Neuronal stem cell (in vitro differentiated cells): ENCODE measurements at regions not wholly inside any gene's neighbourhood (a gene's known extent, or its start where the extent isn't known, plus 50 kb on each side); places are given as distances from the start of the nearest gene placed in this dataset.

ENCODE experiments used
- DNase-seq: peaks from one replicate; pipeline ENCODE4 v3.0.0-alpha.2; 2013; ENCODE audit warnings: low spot score
- H2AFZ ChIP-seq: one replicate; pipeline ENCODE4 v1.6.1; 2013; ENCODE audit warnings: mild to moderate bottlenecking, low read length, inconsistent platforms
- H2AK5ac ChIP-seq: 2 replicates; pipeline ENCODE4 v1.6.1; 2013; ENCODE audit warnings: low read depth, mild to moderate bottlenecking, inconsistent platforms, low read length, moderate library complexity, mixed read lengths
- H2BK120ac ChIP-seq: 2 replicates; pipeline ENCODE4 v1.6.1; 2013; ENCODE audit warnings: low read depth, mild to moderate bottlenecking, inconsistent platforms, low read length, moderate library complexity, mixed read lengths
- H2BK12ac ChIP-seq: one replicate; pipeline ENCODE4 v1.6.1; 2013; ENCODE audit warnings: low read length, inconsistent platforms
- H2BK15ac ChIP-seq: 2 replicates; pipeline ENCODE4 v1.6.1; 2013; ENCODE audit warnings: mild to moderate bottlenecking, low read length, inconsistent platforms, mixed read lengths
- H2BK5ac ChIP-seq: one replicate; pipeline ENCODE4 v1.6.1; 2013; ENCODE audit warnings: inconsistent platforms, mild to moderate bottlenecking, low read length, moderate library complexity
- H3K14ac ChIP-seq: one replicate; pipeline ENCODE4 v1.6.1; 2013; ENCODE audit warnings: low read length, inconsistent platforms
- H3K18ac ChIP-seq: 2 replicates; pipeline ENCODE4 v1.6.1; 2013; ENCODE audit warnings: low read length, inconsistent platforms
- H3K23ac ChIP-seq: 2 replicates; pipeline ENCODE4 v1.6.1; 2013; ENCODE audit warnings: low read depth, mild to moderate bottlenecking, mixed read lengths, low read length, inconsistent platforms; ENCODE audit not compliant: poor library complexity
- H3K27ac ChIP-seq: replicated peaks from 3 replicates; pipeline ENCODE4 v1.5.1; 2013; ENCODE audit warnings: low read length, inconsistent platforms
- H3K27me3 ChIP-seq, 3 experiments: 2 replicates each; pipeline ENCODE4 v1.6.1; 2013; ENCODE audit warnings: low read length in 3 of 3, mild to moderate bottlenecking in 2 of 3, inconsistent platforms in 1 of 3, low read depth in 1 of 3, mixed read lengths in 1 of 3, moderate library complexity in 1 of 3; ENCODE audit not compliant: control insufficient read depth in 3 of 3, insufficient read depth in 3 of 3
- H3K36me3 ChIP-seq, 2 donors: replicated peaks in 1 of 2; 2 replicates each; pipeline ENCODE4 v1.6.1; 2013; ENCODE audit warnings: low read length in 2 of 2; ENCODE audit not compliant: control insufficient read depth in 2 of 2, insufficient read depth in 2 of 2
- H3K4ac ChIP-seq: 2 replicates; pipeline ENCODE4 v1.6.1; 2013; ENCODE audit warnings: inconsistent platforms, mild to moderate bottlenecking, low read length, moderate library complexity
- H3K4me1 ChIP-seq, 2 donors: 1 replicate in 1 of 2; 2 replicates in 1 of 2; pipeline ENCODE4 v1.6.1; 2013; ENCODE audit warnings: low read length in 2 of 2, low read depth in 1 of 2; ENCODE audit not compliant: control insufficient read depth in 2 of 2, insufficient read depth in 1 of 2
- H3K4me2 ChIP-seq: one replicate; pipeline ENCODE4 v1.6.1; 2013; ENCODE audit warnings: mild to moderate bottlenecking, low read length, inconsistent platforms; ENCODE audit not compliant: insufficient read depth, poor library complexity, severe bottlenecking
- H3K4me3 ChIP-seq, 2 donors: 2 replicates each; pipeline ENCODE4 v1.5.1; 2013; ENCODE audit warnings: low read length in 2 of 2, mild to moderate bottlenecking in 2 of 2, inconsistent platforms in 1 of 2, moderate library complexity in 1 of 2
- H3K79me1 ChIP-seq: one replicate; pipeline ENCODE4 v1.6.1; 2013; ENCODE audit warnings: low read depth, mild to moderate bottlenecking, inconsistent platforms, low read length, moderate library complexity
- H3K9ac ChIP-seq: one replicate; pipeline ENCODE4 v1.6.1; 2013; ENCODE audit warnings: mild to moderate bottlenecking, low read depth, low read length, inconsistent platforms; ENCODE audit not compliant: poor library complexity
- H3K9me3 ChIP-seq, 2 donors: replicated peaks in 1 of 2; 2 replicates each; pipeline versions ENCODE3 to v1.6.1; 2013; ENCODE audit warnings: low read length in 2 of 2, mild to moderate bottlenecking in 2 of 2, inconsistent platforms in 1 of 2, low read depth in 1 of 2, mixed read lengths in 1 of 2, moderate library complexity in 1 of 2; ENCODE audit not compliant: control insufficient read depth in 2 of 2, insufficient read depth in 1 of 2
- H4K8ac ChIP-seq: one replicate; pipeline ENCODE4 v1.6.1; 2013; ENCODE audit warnings: low read depth, mild to moderate bottlenecking, inconsistent platforms, low read length, moderate library complexity
- H4K91ac ChIP-seq: one replicate; pipeline ENCODE4 v1.6.1; 2013; ENCODE audit warnings: low read length, low read depth, mild to moderate bottlenecking, inconsistent platforms; ENCODE audit not compliant: poor library complexity
- WGBS, 2 donors: extraction: QIAGEN DNeasy Blood & Tissue Kit; methylation state at CpG; one replicate each; pipeline ENCODE4 v1.1.7; 2013; ENCODE audit warnings: missing lambda C conversion rate in 2 of 2, mixed read lengths in 1 of 2; ENCODE audit not compliant: insufficient read length in 2 of 2, insufficient replicate concordance in 1 of 2; ENCODE audit errors: extremely low coverage in 2 of 2; 5-methylcytosine and 5-hydroxymethylcytosine counted together

GRCh38 chr13:22454586-22454985, 726.2 kb upstream of the SGCG start:
- H3K79me1 ChIP-seq = no peaks in the 10 kb centered on the region
- H3K9me3 ChIP-seq = peaks cover 5% of the 10 kb centered on the region in 2 donors
- H3K4me1 ChIP-seq = peaks cover 6 to 34% of the 10 kb centered on the region in 2 donors
- no peaks in the 10 kb centered on the region for H3K27me3 ChIP-seq
- no peak overlapping the region for H2AK5ac ChIP-seq
- no peaks in the 10 kb centered on the region for H3K36me3 ChIP-seq
- H2BK15ac ChIP-seq = no peak overlapping the region
- no peak overlapping the region for H2AFZ ChIP-seq
- H2BK5ac ChIP-seq = no peak overlapping the region
- no peak overlapping the region for H4K91ac ChIP-seq
- no peak overlapping the region for H3K9ac ChIP-seq
- H3K4me3 ChIP-seq = no peak overlapping the region
- no peak overlapping the region for H3K4me2 ChIP-seq
- H3K23ac ChIP-seq = no peak overlapping the region
- H3K14ac ChIP-seq = no peak overlapping the region
- H2BK12ac ChIP-seq = no peak overlapping the region
- no peak overlapping the region for H3K4ac ChIP-seq
- H4K8ac ChIP-seq = no peak overlapping the region
- no CpG with 5 or more reads among the region's 3 CpGs for WGBS, 2 donors
- no peak overlapping the region for H2BK120ac ChIP-seq
- no peak overlapping the region for H3K27ac ChIP-seq
- H3K18ac ChIP-seq = no peak overlapping the region
- DNase-seq = no peak

GRCh38 chr13:22455036-22455435, 725.7 kb upstream of the SGCG start:
- no peak overlapping the region for H2AK5ac ChIP-seq
- H2BK120ac ChIP-seq = no peak overlapping the region
- H3K27me3 ChIP-seq = no peaks in the 10 kb centered on the region
- DNase-seq = no peak
- H4K8ac ChIP-seq = no peak overlapping the region
- H3K9ac ChIP-seq = no peak overlapping the region
- H3K23ac ChIP-seq = no peak overlapping the region
- no peak overlapping the region for H3K4ac ChIP-seq
- H3K4me3 ChIP-seq = no peak overlapping the region
- H2BK15ac ChIP-seq = no peak overlapping the region
- no peak overlapping the region for H3K4me2 ChIP-seq
- no peak overlapping the region for H4K91ac ChIP-seq
- no peak overlapping the region for H3K18ac ChIP-seq
- H3K36me3 ChIP-seq = no peaks in the 10 kb centered on the region
- no peak overlapping the region for H2BK12ac ChIP-seq
- no peaks in the 10 kb centered on the region for H3K79me1 ChIP-seq
- H3K14ac ChIP-seq = no peak overlapping the region
- H3K4me1 ChIP-seq = peaks cover 6 to 30% of the 10 kb centered on the region in 2 donors
- no peak overlapping the region for H2BK5ac ChIP-seq
- peak overlapping the region; percentile 1 for H2AFZ ChIP-seq
- no peak overlapping the region for H3K27ac ChIP-seq
- H3K9me3 ChIP-seq = peaks cover 5% of the 10 kb centered on the region in 2 donors
- no CpG with 5 or more reads among the region's 2 CpGs for WGBS, 2 donors

GRCh38 chr13:22461854-22462490, 718.8 kb upstream of the SGCG start:
- Histone ChIP-seq H2BK5ac (no peak overlapping the region), H3K9ac (no peak overlapping the region), H3K27ac (no peak overlapping the region), H2BK15ac (no peak overlapping the region), H3K23ac (no peak overlapping the region), H2BK120ac (no peak overlapping the region), H3K4ac (no peak overlapping the region), H3K36me3 (no peaks in the 10 kb centered on the region), H2BK12ac (no peak overlapping the region), H3K4me2 (no peak overlapping the region), H3K79me1 (no peaks in the 10 kb centered on the region), H3K14ac (no peak overlapping the region), H3K18ac (no peak overlapping the region), H3K4me3 (no peak overlapping the region), H2AK5ac (no peak overlapping the region), H4K91ac (no peak overlapping the region), H3K27me3 (no peaks in the 10 kb centered on the region), H3K9me3 (no peaks in the 10 kb centered on the region), H2AFZ (no peak overlapping the region), H4K8ac (no peak overlapping the region), H3K4me1 (no peaks in the 10 kb centered on the region)
- no peak for DNase-seq
- WGBS, 2 donors = no CpG with 5 or more reads among the region's 10 CpGs

- Histone ChIP-seq H2BK15ac (no peak overlapping the region), H3K4me2 (no peak overlapping the region), H3K4me3 (no peak overlapping the region), H3K79me1 (no peaks in the 10 kb centered on the region), H2BK120ac (no peak overlapping the region), H2BK12ac (no peak overlapping the region), H4K8ac (no peak overlapping the region), H2BK5ac (no peak overlapping the region), H3K9ac (no peak overlapping the region), H3K4me1 (no peaks in the 10 kb centered on the region), H3K4ac (no peak overlapping the region), H2AFZ (no peak overlapping the region), H4K91ac (no peak overlapping the region), H2AK5ac (no peak overlapping the region), H3K23ac (no peak overlapping the region), H3K27ac (no peak overlapping the region), H3K18ac (no peak overlapping the region), H3K9me3 (no peaks in the 10 kb centered on the region), H3K36me3 (no peaks in the 10 kb centered on the region), H3K14ac (no peak overlapping the region), H3K27me3 (no peaks in the 10 kb centered on the region)
- no peak for DNase-seq
- no CpG with 5 or more reads among the region's 2 CpGs for WGBS, 2 donors
Observed at GRCh38 chr13:22463089-22463488, 717.7 kb upstream of the SGCG start.
